Sigmoid colon (tissue), 4 donors: ENCODE measurements at regions not wholly inside any gene's neighbourhood (a gene's known extent, or its start where the extent isn't known, plus 50 kb on each side); places are given as distances from the start of the nearest gene placed in this dataset.

Experiments used
- EP300 ChIP-seq, 4 donors: sonication (generic); formaldehyde crosslinking; IDR thresholded peaks; one replicate each; pipeline ENCODE4 v1.6.1; 2017; ENCODE audit warnings: antibody characterized with exemption in 4 of 4
- POLR2A ChIP-seq, 2 donors: fragments of 450-650 bp; IDR thresholded peaks; one replicate each; pipeline ENCODE4 v1.6.1; 2016; ENCODE audit warnings: antibody characterized with exemption in 2 of 2, mild to moderate bottlenecking in 2 of 2, moderate library complexity in 2 of 2
- POLR2AphosphoS5 ChIP-seq, 4 donors: sonication (generic); formaldehyde crosslinking; IDR thresholded peaks; one replicate each; pipeline ENCODE4 v1.6.1; 2017; ENCODE audit warnings: antibody characterized with exemption in 4 of 4
- TF ChIP-seq, protein P1 (sequence below), 4 experiments: fragments of 450-650 bp in 3 of 4; fragments of 200-600 bp in 1 of 4; IDR thresholded peaks; one replicate each; pipeline ENCODE4 v1.5.1; 2016 to 2019; ENCODE audit warnings: antibody characterized with exemption in 4 of 4, mild to moderate bottlenecking in 3 of 4, moderate library complexity in 2 of 4

DNA sequence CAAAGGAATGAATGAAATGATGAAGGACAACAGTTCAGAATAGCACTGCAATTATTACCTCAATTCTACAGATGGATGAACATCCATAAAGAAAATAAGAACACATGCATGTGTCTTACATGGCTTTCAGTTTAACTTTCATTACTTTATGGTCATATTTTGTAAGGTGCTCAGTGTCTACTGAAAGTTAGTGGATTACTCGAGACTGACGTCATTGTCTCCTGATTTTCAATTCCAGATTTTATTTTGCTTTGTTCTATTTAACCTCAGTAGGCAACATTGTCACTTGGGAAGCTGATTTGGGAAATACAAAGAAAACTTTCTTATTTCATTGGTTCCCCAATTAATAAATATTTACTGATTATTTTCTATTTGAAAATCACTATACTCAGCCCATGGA lies 363.7 kb downstream of the CHSY3 start:
- TF ChIP-seq, protein P1, sequence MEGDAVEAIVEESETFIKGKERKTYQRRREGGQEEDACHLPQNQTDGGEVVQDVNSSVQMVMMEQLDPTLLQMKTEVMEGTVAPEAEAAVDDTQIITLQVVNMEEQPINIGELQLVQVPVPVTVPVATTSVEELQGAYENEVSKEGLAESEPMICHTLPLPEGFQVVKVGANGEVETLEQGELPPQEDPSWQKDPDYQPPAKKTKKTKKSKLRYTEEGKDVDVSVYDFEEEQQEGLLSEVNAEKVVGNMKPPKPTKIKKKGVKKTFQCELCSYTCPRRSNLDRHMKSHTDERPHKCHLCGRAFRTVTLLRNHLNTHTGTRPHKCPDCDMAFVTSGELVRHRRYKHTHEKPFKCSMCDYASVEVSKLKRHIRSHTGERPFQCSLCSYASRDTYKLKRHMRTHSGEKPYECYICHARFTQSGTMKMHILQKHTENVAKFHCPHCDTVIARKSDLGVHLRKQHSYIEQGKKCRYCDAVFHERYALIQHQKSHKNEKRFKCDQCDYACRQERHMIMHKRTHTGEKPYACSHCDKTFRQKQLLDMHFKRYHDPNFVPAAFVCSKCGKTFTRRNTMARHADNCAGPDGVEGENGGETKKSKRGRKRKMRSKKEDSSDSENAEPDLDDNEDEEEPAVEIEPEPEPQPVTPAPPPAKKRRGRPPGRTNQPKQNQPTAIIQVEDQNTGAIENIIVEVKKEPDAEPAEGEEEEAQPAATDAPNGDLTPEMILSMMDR (IDR thresholded peaks at IDR 0.05): no peak
- TF ChIP-seq POLR2AphosphoS5 (IDR thresholded peaks at IDR 0.05): no peak
- TF ChIP-seq POLR2A (IDR thresholded peaks at IDR 0.05): no peak
- no peak for TF ChIP-seq EP300 (IDR thresholded peaks at IDR 0.05)
